ENCODE measurements at regions not wholly inside any gene's neighbourhood (a gene's known extent, or its start where the extent isn't known, plus 50 kb on each side); places are given as distances from the start of the nearest gene placed in this dataset.
"Not testable (repeated sequence)": the region's sequence is repeated elsewhere in the genome, so short reads cannot be mapped to it uniquely, and the experiment has no call there.

GRCh38 chr1:190679454-190679853, 201.8 kb upstream of the BRINP3 start:
- H3K36me3 Mint-ChIP-seq, result no peaks in the 10 kb centered on the region
- H3K9me3 ChIP-seq (ENCODE audit: low read length), result no peaks in the 10 kb centered on the region
- H3K4me3 ChIP-seq (ENCODE audit: low read length), result no peak overlapping the region
- no peaks in the 10 kb centered on the region for H3K36me3 ChIP-seq (ENCODE audit: insufficient read depth, low read length)
- CTCF ChIA-PET, result no interaction called here
- H3K4me1 ChIP-seq (ENCODE audit: insufficient read depth, low read length), result no peaks in the 10 kb centered on the region
- H3K27me3 ChIP-seq (ENCODE audit: insufficient read depth, low read length, poor library complexity, severe bottlenecking), result no peaks in the 10 kb centered on the region
- H3K27ac ChIP-seq (ENCODE audit: low read depth, low read length), result no peak overlapping the region
- H3K4me1 Mint-ChIP-seq, result no peaks in the 10 kb centered on the region
- no peak for DNase-seq
- POLR2A ChIA-PET, result no interaction called here
- H3K27ac Mint-ChIP-seq, result no peak overlapping the region
- H3K27me3 Mint-ChIP-seq, result no peaks in the 10 kb centered on the region
- peaks cover 0 to 16% (median 11%) of the 10 kb centered on the region in 5 donors for H3K9me3 Mint-ChIP-seq
- no peak overlapping the region for H3K4me3 Mint-ChIP-seq

GRCh38 chr1:190679983-190680382, 202.3 kb upstream of the BRINP3 start:
- no peak overlapping the region for H3K27ac ChIP-seq (ENCODE audit: low read depth, low read length)
- H3K4me1 Mint-ChIP-seq, result no peaks in the 10 kb centered on the region

GRCh38 chr1:190685676-190686075, 208.0 kb upstream of the BRINP3 start:
- no peak overlapping the region for H3K4me3 Mint-ChIP-seq
- peaks cover 0 to 36% (median 8%) of the 10 kb centered on the region in 5 donors for H3K9me3 Mint-ChIP-seq
- H3K4me1 Mint-ChIP-seq, result no peaks in the 10 kb centered on the region
- H3K9me3 ChIP-seq (ENCODE audit: low read length), result no peaks in the 10 kb centered on the region
- no peak overlapping the region for H3K27ac ChIP-seq (ENCODE audit: low read depth, low read length)
- H3K36me3 ChIP-seq (ENCODE audit: insufficient read depth, low read length), result no peaks in the 10 kb centered on the region
- no peaks in the 10 kb centered on the region for H3K36me3 Mint-ChIP-seq
- H3K27ac Mint-ChIP-seq, result no peak overlapping the region
- ChIA-PET POLR2A (no interaction called here), CTCF (no interaction called here)
- H3K4me3 ChIP-seq (ENCODE audit: low read length), result no peak overlapping the region
- DNase-seq, result no peak
- H3K27me3 ChIP-seq (ENCODE audit: insufficient read depth, low read length, poor library complexity, severe bottlenecking), result no peaks in the 10 kb centered on the region
- H3K27me3 Mint-ChIP-seq, result no peaks in the 10 kb centered on the region
- H3K4me1 ChIP-seq (ENCODE audit: insufficient read depth, low read length), result no peaks in the 10 kb centered on the region

More at GRCh38 chr1:190679983-190680382, 202.3 kb upstream of the BRINP3 start:
- ChIA-PET CTCF (no interaction called here), POLR2A (no interaction called here)
- no peak overlapping the region for H3K4me3 Mint-ChIP-seq
- H3K36me3 ChIP-seq (ENCODE audit: insufficient read depth, low read length), result no peaks in the 10 kb centered on the region
- H3K9me3 ChIP-seq (ENCODE audit: low read length), result no peaks in the 10 kb centered on the region
- H3K9me3 Mint-ChIP-seq, result peaks cover 0 to 17% (median 10%) of the 10 kb centered on the region in 5 donors
- no peak overlapping the region for H3K27ac Mint-ChIP-seq
- H3K4me3 ChIP-seq (ENCODE audit: low read length), result no peak overlapping the region
- no peaks in the 10 kb centered on the region for H3K36me3 Mint-ChIP-seq
- H3K4me1 ChIP-seq (ENCODE audit: insufficient read depth, low read length), result no peaks in the 10 kb centered on the region
- H3K27me3 ChIP-seq (ENCODE audit: insufficient read depth, low read length, poor library complexity, severe bottlenecking), result no peaks in the 10 kb centered on the region
- H3K27me3 Mint-ChIP-seq, result no peaks in the 10 kb centered on the region
- no peak for DNase-seq

- POLR2A ChIA-PET, result no interaction called here
- Mint-ChIP-seq H3K9me3 (peaks cover 2 to 27% (median 13%) of the 10 kb centered on the region in 5 donors), H3K27ac (no peak overlapping the region)
Observed at GRCh38 chr1:190688096-190688495, 210.4 kb upstream of the BRINP3 start.

GRCh38 chr1:190698488-190698887, 220.8 kb upstream of the BRINP3 start:
- DNase-seq; H3K27ac ChIP-seq (ENCODE audit: low read depth, low read length); CTCF ChIA-PET; H3K9me3 ChIP-seq (ENCODE audit: low read length); H3K4me3 ChIP-seq (ENCODE audit: low read length); H3K27me3 ChIP-seq (ENCODE audit: insufficient read depth, low read length, poor library complexity, severe bottlenecking); H3K4me1 Mint-ChIP-seq; H3K36me3 Mint-ChIP-seq; H3K36me3 ChIP-seq (ENCODE audit: insufficient read depth, low read length); H3K27ac Mint-ChIP-seq; POLR2A ChIA-PET; H3K4me3 Mint-ChIP-seq; H3K27me3 Mint-ChIP-seq; H3K4me1 ChIP-seq (ENCODE audit: insufficient read depth, low read length): not testable (repeated sequence)
- H3K9me3 Mint-ChIP-seq, result peaks cover 2 to 16% (median 4%) of the 10 kb centered on the region in 5 donors

More at GRCh38 chr1:190688096-190688495, 210.4 kb upstream of the BRINP3 start:
- no peak for DNase-seq
- Histone ChIP-seq H3K27me3 (ENCODE audit: insufficient read depth, low read length, poor library complexity, severe bottlenecking) (no peaks in the 10 kb centered on the region), H3K4me1 (ENCODE audit: insufficient read depth, low read length) (no peaks in the 10 kb centered on the region), H3K9me3 (ENCODE audit: low read length) (no peaks in the 10 kb centered on the region), H3K27ac (ENCODE audit: low read depth, low read length) (no peak overlapping the region), H3K36me3 (ENCODE audit: insufficient read depth, low read length) (no peaks in the 10 kb centered on the region), H3K4me3 (ENCODE audit: low read length) (no peak overlapping the region)
- Mint-ChIP-seq H3K4me1 (no peaks in the 10 kb centered on the region), H3K4me3 (no peak overlapping the region), H3K36me3 (no peaks in the 10 kb centered on the region), H3K27me3 (no peaks in the 10 kb centered on the region)
- CTCF ChIA-PET, result no interaction called here

GRCh38 chr1:190699165-190699564, 221.5 kb upstream of the BRINP3 start:
- Mint-ChIP-seq H3K36me3 (no peaks in the 10 kb centered on the region), H3K4me1 (no peaks in the 10 kb centered on the region), H3K27ac (no peak overlapping the region), H3K27me3 (no peaks in the 10 kb centered on the region), H3K4me3 (no peak overlapping the region), H3K9me3 (peaks cover 2 to 16% (median 4%) of the 10 kb centered on the region in 5 donors)
- no peak for DNase-seq
- Histone ChIP-seq H3K4me1 (ENCODE audit: insufficient read depth, low read length) (no peaks in the 10 kb centered on the region), H3K36me3 (ENCODE audit: insufficient read depth, low read length) (no peaks in the 10 kb centered on the region), H3K9me3 (ENCODE audit: low read length) (no peaks in the 10 kb centered on the region), H3K4me3 (ENCODE audit: low read length) (no peak overlapping the region), H3K27ac (ENCODE audit: low read depth, low read length) (no peak overlapping the region), H3K27me3 (ENCODE audit: insufficient read depth, low read length, poor library complexity, severe bottlenecking) (no peaks in the 10 kb centered on the region)
- CTCF ChIA-PET, result no interaction called here
- POLR2A ChIA-PET, result no interaction called here

- Mint-ChIP-seq H3K9me3 (peaks cover 7 to 23% (median 10%) of the 10 kb centered on the region in 5 donors), H3K4me1 (no peaks in the 10 kb centered on the region), H3K27me3 (no peaks in the 10 kb centered on the region), H3K36me3 (no peaks in the 10 kb centered on the region), H3K4me3 (no peak overlapping the region), H3K27ac (no peak overlapping the region)
- no peak for DNase-seq
- ChIA-PET POLR2A (no interaction called here), CTCF (no interaction called here)
- H3K9me3 ChIP-seq (ENCODE audit: low read length), result no peaks in the 10 kb centered on the region
- no peaks in the 10 kb centered on the region for H3K4me1 ChIP-seq (ENCODE audit: insufficient read depth, low read length)
- H3K4me3 ChIP-seq (ENCODE audit: low read length), result no peak overlapping the region
- no peaks in the 10 kb centered on the region for H3K27me3 ChIP-seq (ENCODE audit: insufficient read depth, low read length, poor library complexity, severe bottlenecking)
- H3K36me3 ChIP-seq (ENCODE audit: insufficient read depth, low read length), result no peaks in the 10 kb centered on the region
- no peak overlapping the region for H3K27ac ChIP-seq (ENCODE audit: low read depth, low read length)
Observed at GRCh38 chr1:190708418-190709057, 230.9 kb upstream of the BRINP3 start.

GRCh38 chr1:190711069-190711468, 233.4 kb upstream of the BRINP3 start:
- Mint-ChIP-seq H3K9me3 (peaks cover 5 to 33% (median 10%) of the 10 kb centered on the region in 5 donors), H3K4me1 (no peaks in the 10 kb centered on the region), H3K4me3 (no peak overlapping the region), H3K27ac (no peak overlapping the region), H3K36me3 (no peaks in the 10 kb centered on the region), H3K27me3 (no peaks in the 10 kb centered on the region)
- DNase-seq, result no peak
- no peaks in the 10 kb centered on the region for H3K4me1 ChIP-seq (ENCODE audit: insufficient read depth, low read length)
- H3K27me3 ChIP-seq (ENCODE audit: insufficient read depth, low read length, poor library complexity, severe bottlenecking), result no peaks in the 10 kb centered on the region
- ChIA-PET POLR2A (no interaction called here), CTCF (no interaction called here)
- no peak overlapping the region for H3K27ac ChIP-seq (ENCODE audit: low read depth, low read length)
- no peaks in the 10 kb centered on the region for H3K9me3 ChIP-seq (ENCODE audit: low read length)
- no peaks in the 10 kb centered on the region for H3K36me3 ChIP-seq (ENCODE audit: insufficient read depth, low read length)
- no peak overlapping the region for H3K4me3 ChIP-seq (ENCODE audit: low read length)

- no peaks in the 10 kb centered on the region for H3K4me1 Mint-ChIP-seq
- H3K36me3 Mint-ChIP-seq, result no peaks in the 10 kb centered on the region
- H3K27ac Mint-ChIP-seq, result no peak overlapping the region
Observed at GRCh38 chr1:190717055-190717454, 239.4 kb upstream of the BRINP3 start.

More at GRCh38 chr1:190717055-190717454, 239.4 kb upstream of the BRINP3 start:
- H3K27ac ChIP-seq (ENCODE audit: low read depth, low read length), result no peak overlapping the region
- H3K9me3 ChIP-seq (ENCODE audit: low read length), result no peaks in the 10 kb centered on the region
- Mint-ChIP-seq H3K27me3 (no peaks in the 10 kb centered on the region), H3K9me3 (peaks cover 2 to 21% (median 5%) of the 10 kb centered on the region in 5 donors), H3K4me3 (no peak overlapping the region)
- ChIA-PET CTCF (no interaction called here), POLR2A (no interaction called here)
- no peaks in the 10 kb centered on the region for H3K36me3 ChIP-seq (ENCODE audit: insufficient read depth, low read length)
- no peaks in the 10 kb centered on the region for H3K27me3 ChIP-seq (ENCODE audit: insufficient read depth, low read length, poor library complexity, severe bottlenecking)
- H3K4me1 ChIP-seq (ENCODE audit: insufficient read depth, low read length), result no peaks in the 10 kb centered on the region
- no peak for DNase-seq
- no peak overlapping the region for H3K4me3 ChIP-seq (ENCODE audit: low read length)
